SJSA1 (cell line): ENCODE measurements at regions not wholly inside any gene's neighbourhood (a gene's known extent, or its start where the extent isn't known, plus 50 kb on each side); places are given as distances from the start of the nearest gene placed in this dataset.
A peak's percentile ranks its signal among the peaks of the same experiment; 100 is the strongest.

Source experiments
- DNase-seq, 2 experiments: peaks; one replicate each; pipeline ENCODE4 v3.0.0-alpha.2; 2015 to 2020; ENCODE audit warnings: low spot score in 2 of 2, low read depth in 1 of 2
- H3K27ac ChIP-seq: fragments of 250-450 bp; sonication (Bioruptor Pico); 2 replicates; pipeline ENCODE4 v1.5.1; 2020; ENCODE audit warnings: mild to moderate bottlenecking, moderate library complexity
- H3K27me3 ChIP-seq: fragments of 250-450 bp; sonication (Bioruptor Pico); replicated peaks from 2 replicates; pipeline ENCODE4 v1.5.1; 2020; ENCODE audit warnings: mild to moderate bottlenecking, moderate library complexity
- H3K36me3 ChIP-seq: fragments of 250-450 bp; sonication (Bioruptor Pico); 2 replicates; pipeline ENCODE4 v1.5.1; 2020; ENCODE audit warnings: mild to moderate bottlenecking
- H3K4me1 ChIP-seq: fragments of 250-450 bp; sonication (Bioruptor Pico); replicated peaks from 2 replicates; pipeline ENCODE4 v1.6.1; 2021; ENCODE audit warnings: mild to moderate bottlenecking
- H3K4me3 ChIP-seq: fragments of 250-450 bp; sonication (Bioruptor Pico); 2 replicates; pipeline ENCODE4 v1.5.1; 2020; ENCODE audit warnings: mild to moderate bottlenecking
- H3K9me3 ChIP-seq: fragments of 250-450 bp; sonication (Bioruptor Pico); replicated peaks from 2 replicates; pipeline ENCODE4 v1.5.1; 2020; ENCODE audit warnings: mild to moderate bottlenecking

GRCh38 chr20:50320005-50320900, 129.6 kb downstream of the CEBPB start:
- peaks cover 27% of the 10 kb centered on the region for H3K4me1 ChIP-seq
- no peak overlapping the region for H3K27ac ChIP-seq
- no peaks in the 10 kb centered on the region for H3K36me3 ChIP-seq
- H3K27me3 ChIP-seq, result no peaks in the 10 kb centered on the region
- no peaks in the 10 kb centered on the region; the same call in 1 of the 2 replicates for H3K9me3 ChIP-seq
- no peak for DNase-seq
- H3K4me3 ChIP-seq, result no peak overlapping the region

- H3K4me1 ChIP-seq, result peaks cover 31% of the 10 kb centered on the region
- H3K36me3 ChIP-seq, result no peaks in the 10 kb centered on the region
- H3K4me3 ChIP-seq, result no peak overlapping the region
- H3K27me3 ChIP-seq, result no peaks in the 10 kb centered on the region
- peak overlapping the region; percentile 36; the same call in 1 of the 2 replicates for H3K27ac ChIP-seq
- peak; percentile 83 to 93 for DNase-seq
- H3K9me3 ChIP-seq, result no peaks in the 10 kb centered on the region; the same call in 1 of the 2 replicates
Measured at GRCh38 chr20:50320901-50321796, 130.5 kb downstream of the CEBPB start.

GRCh38 chr20:50321797-50322480, 131.3 kb downstream of the CEBPB start:
- DNase-seq, result no peak
- peak overlapping the region; percentile 30; the same call in 1 of the 2 replicates for H3K27ac ChIP-seq
- H3K4me3 ChIP-seq, result no peak overlapping the region
- no peaks in the 10 kb centered on the region for H3K36me3 ChIP-seq
- no peaks in the 10 kb centered on the region; the same call in 1 of the 2 replicates for H3K9me3 ChIP-seq
- H3K4me1 ChIP-seq, result peaks cover 37% of the 10 kb centered on the region
- H3K27me3 ChIP-seq, result no peaks in the 10 kb centered on the region

- no peak overlapping the region for H3K4me3 ChIP-seq
- H3K36me3 ChIP-seq, result no peaks in the 10 kb centered on the region
- H3K4me1 ChIP-seq, result peaks cover 37% of the 10 kb centered on the region
- no peak for DNase-seq
- H3K9me3 ChIP-seq, result no peaks in the 10 kb centered on the region; the same call in 1 of the 2 replicates
- H3K27ac ChIP-seq, result no peak overlapping the region
- H3K27me3 ChIP-seq, result no peaks in the 10 kb centered on the region
Measured at GRCh38 chr20:50322703-50323131, 132.1 kb downstream of the CEBPB start.

- Histone ChIP-seq H3K4me3 (no peak overlapping the region), H3K36me3 (no peaks in the 10 kb centered on the region), H3K9me3 (no peaks in the 10 kb centered on the region; the same call in 1 of the 2 replicates), H3K27ac (no peak overlapping the region), H3K4me1 (peaks cover 37% of the 10 kb centered on the region), H3K27me3 (no peaks in the 10 kb centered on the region)
- peak in 1 of 2 experiments; percentile 25 for DNase-seq
Measured at GRCh38 chr20:50323209-50323608, 132.6 kb downstream of the CEBPB start.

- peaks cover 37% of the 10 kb centered on the region for H3K4me1 ChIP-seq
- no peak overlapping the region for H3K27ac ChIP-seq
- DNase-seq, result no peak
- no peaks in the 10 kb centered on the region; the same call in 1 of the 2 replicates for H3K9me3 ChIP-seq
- no peak overlapping the region for H3K4me3 ChIP-seq
- H3K36me3 ChIP-seq, result no peaks in the 10 kb centered on the region
- H3K27me3 ChIP-seq, result no peaks in the 10 kb centered on the region
Measured at GRCh38 chr20:50323777-50324775, 133.4 kb downstream of the CEBPB start.

GRCh38 chr20:50325215-50325614, 134.6 kb downstream of the CEBPB start:
- Histone ChIP-seq H3K4me1 (peaks cover 37% of the 10 kb centered on the region), H3K27me3 (no peaks in the 10 kb centered on the region), H3K36me3 (no peaks in the 10 kb centered on the region), H3K9me3 (no peaks in the 10 kb centered on the region; the same call in 1 of the 2 replicates), H3K4me3 (no peak overlapping the region), H3K27ac (no peak overlapping the region)
- DNase-seq, result no peak

- H3K27me3 ChIP-seq, result no peaks in the 10 kb centered on the region
- no peak for DNase-seq
- H3K27ac ChIP-seq, result no peak overlapping the region
Measured at GRCh38 chr20:50325651-50326050, 135.0 kb downstream of the CEBPB start.

GRCh38 chr20:50327666-50328065, 137.0 kb downstream of the CEBPB start:
- Histone ChIP-seq H3K36me3 (no peaks in the 10 kb centered on the region), H3K4me3 (no peak overlapping the region), H3K9me3 (no peaks in the 10 kb centered on the region), H3K27ac (no peak overlapping the region), H3K27me3 (no peaks in the 10 kb centered on the region), H3K4me1 (peaks cover 17% of the 10 kb centered on the region)
- DNase-seq, result no peak

More at GRCh38 chr20:50325651-50326050, 135.0 kb downstream of the CEBPB start:
- no peaks in the 10 kb centered on the region for H3K36me3 ChIP-seq
- no peak overlapping the region for H3K4me3 ChIP-seq
- H3K9me3 ChIP-seq, result no peaks in the 10 kb centered on the region; the same call in 1 of the 2 replicates
- H3K4me1 ChIP-seq, result peaks cover 37% of the 10 kb centered on the region

GRCh38 chr20:50328222-50328979, 137.8 kb downstream of the CEBPB start:
- no peak for DNase-seq
- H3K4me1 ChIP-seq, result peaks cover 12% of the 10 kb centered on the region
- H3K27me3 ChIP-seq, result no peaks in the 10 kb centered on the region

GRCh38 chr20:50328996-50329898, 138.6 kb downstream of the CEBPB start:
- Histone ChIP-seq H3K9me3 (no peaks in the 10 kb centered on the region), H3K36me3 (no peaks in the 10 kb centered on the region), H3K27ac (no peak overlapping the region), H3K4me1 (peaks cover 19% of the 10 kb centered on the region), H3K27me3 (no peaks in the 10 kb centered on the region), H3K4me3 (no peak overlapping the region)
- DNase-seq, result no peak

More at GRCh38 chr20:50328222-50328979, 137.8 kb downstream of the CEBPB start:
- Histone ChIP-seq H3K4me3 (no peak overlapping the region), H3K9me3 (no peaks in the 10 kb centered on the region), H3K36me3 (no peaks in the 10 kb centered on the region), H3K27ac (no peak overlapping the region)
